ENCODE measurements at regions not wholly inside any gene's neighbourhood (a gene's known extent, or its start where the extent isn't known, plus 50 kb on each side); places are given as distances from the start of the nearest gene placed in this dataset.

DNA sequence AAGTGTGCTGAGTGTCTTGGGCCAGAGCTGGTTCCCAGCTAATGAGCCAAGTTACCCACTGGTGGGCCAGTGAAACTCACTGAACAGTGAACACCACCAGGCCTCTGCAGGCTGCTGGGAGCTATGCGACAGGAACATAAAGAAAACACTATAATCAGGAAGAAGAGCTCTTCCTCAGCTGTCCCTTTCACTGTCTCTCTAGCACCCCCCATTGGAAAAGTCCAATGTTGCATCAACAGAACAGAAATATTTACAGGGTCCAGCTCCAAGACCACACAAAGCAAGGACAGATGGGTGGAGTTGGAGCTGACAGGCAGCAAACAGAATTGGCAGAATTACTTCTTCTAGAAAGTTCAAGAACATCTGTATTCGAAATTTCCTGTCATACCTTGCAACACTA is 903.6 kb upstream of the TMEM132C start:
- Histone ChIP-seq H3K9me2 (ENCODE audit: low read depth, low read length) (no peaks in the 10 kb centered on the region), H3F3A (ENCODE audit: insufficient read depth, low read length) (no peaks in the 10 kb centered on the region), H3K27ac (ENCODE audit: low read depth, low read length, poor library complexity, severe bottlenecking) (no peak overlapping the region), H3K9me3 (ENCODE audit: low read length) (no peaks in the 10 kb centered on the region), H3K27me3 (ENCODE audit: insufficient read depth, low read length) (no peaks in the 10 kb centered on the region), H2AFZ (ENCODE audit: low read length) (no peak overlapping the region), H3K4me3 (ENCODE audit: low read depth, low read length, poor library complexity, severe bottlenecking) (no peak overlapping the region), H4K20me1 (ENCODE audit: insufficient read depth, low read length) (no peaks in the 10 kb centered on the region), H3K79me2 (ENCODE audit: insufficient read depth, low read length) (no peaks in the 10 kb centered on the region), H3K4me2 (ENCODE audit: low read length) (no peak overlapping the region), H3K9ac (ENCODE audit: low read length) (no peak overlapping the region), H3K36me3 (ENCODE audit: insufficient read depth, low read length) (no peaks in the 10 kb centered on the region), H3K4me1 (ENCODE audit: insufficient read depth, low read length, severe bottlenecking) (no peaks in the 10 kb centered on the region)
- TF ChIP-seq, protein P1, sequence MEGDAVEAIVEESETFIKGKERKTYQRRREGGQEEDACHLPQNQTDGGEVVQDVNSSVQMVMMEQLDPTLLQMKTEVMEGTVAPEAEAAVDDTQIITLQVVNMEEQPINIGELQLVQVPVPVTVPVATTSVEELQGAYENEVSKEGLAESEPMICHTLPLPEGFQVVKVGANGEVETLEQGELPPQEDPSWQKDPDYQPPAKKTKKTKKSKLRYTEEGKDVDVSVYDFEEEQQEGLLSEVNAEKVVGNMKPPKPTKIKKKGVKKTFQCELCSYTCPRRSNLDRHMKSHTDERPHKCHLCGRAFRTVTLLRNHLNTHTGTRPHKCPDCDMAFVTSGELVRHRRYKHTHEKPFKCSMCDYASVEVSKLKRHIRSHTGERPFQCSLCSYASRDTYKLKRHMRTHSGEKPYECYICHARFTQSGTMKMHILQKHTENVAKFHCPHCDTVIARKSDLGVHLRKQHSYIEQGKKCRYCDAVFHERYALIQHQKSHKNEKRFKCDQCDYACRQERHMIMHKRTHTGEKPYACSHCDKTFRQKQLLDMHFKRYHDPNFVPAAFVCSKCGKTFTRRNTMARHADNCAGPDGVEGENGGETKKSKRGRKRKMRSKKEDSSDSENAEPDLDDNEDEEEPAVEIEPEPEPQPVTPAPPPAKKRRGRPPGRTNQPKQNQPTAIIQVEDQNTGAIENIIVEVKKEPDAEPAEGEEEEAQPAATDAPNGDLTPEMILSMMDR (IDR thresholded peaks at IDR 0.05; ENCODE audit: low read length): peak; percentile 33; the same call in 1 of the 2 replicates
- no peak for TF ChIP-seq EZH2 (IDR thresholded peaks at IDR 0.05; ENCODE audit: borderline replicate concordance, low read length)

DNA sequence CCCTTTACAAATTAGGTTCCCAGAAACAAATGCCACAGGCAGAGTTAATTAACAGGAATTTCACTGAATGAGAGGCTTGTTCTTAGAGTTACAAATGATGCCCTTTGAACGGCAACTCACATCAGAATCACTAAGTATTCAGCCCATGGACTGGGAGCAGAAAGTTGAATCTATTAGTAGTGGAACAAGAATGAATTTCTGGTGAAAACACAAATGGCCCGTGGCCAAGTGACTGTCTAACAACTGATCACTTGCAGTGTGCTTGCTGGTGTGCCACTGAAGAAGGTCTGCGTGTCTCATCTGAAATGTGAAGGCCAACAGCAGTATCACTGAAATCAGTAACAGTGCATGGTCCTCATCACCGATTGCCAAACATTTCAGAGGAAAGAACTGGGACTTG is 893.4 kb upstream of the TMEM132C start:
- no peak overlapping the region for H2AFZ ChIP-seq (ENCODE audit: low read length)
- H3K9me2 ChIP-seq (ENCODE audit: low read depth, low read length): no peaks in the 10 kb centered on the region
- no peak overlapping the region for H3K4me3 ChIP-seq (ENCODE audit: low read depth, low read length, poor library complexity, severe bottlenecking)
- no peak overlapping the region for H3K9ac ChIP-seq (ENCODE audit: low read length)
- no peaks in the 10 kb centered on the region for H3K4me1 ChIP-seq (ENCODE audit: insufficient read depth, low read length, severe bottlenecking)
- TF ChIP-seq, protein P1 (IDR thresholded peaks at IDR 0.05; ENCODE audit: low read length): no peak
- TF ChIP-seq EZH2 (IDR thresholded peaks at IDR 0.05; ENCODE audit: borderline replicate concordance, low read length): no peak
- no peaks in the 10 kb centered on the region for H3K36me3 ChIP-seq (ENCODE audit: insufficient read depth, low read length)
- no peak overlapping the region for H3K27ac ChIP-seq (ENCODE audit: low read depth, low read length, poor library complexity, severe bottlenecking)
- no peaks in the 10 kb centered on the region for H3K9me3 ChIP-seq (ENCODE audit: low read length)
- no peak overlapping the region for H3K4me2 ChIP-seq (ENCODE audit: low read length)
- H3K79me2 ChIP-seq (ENCODE audit: insufficient read depth, low read length): no peaks in the 10 kb centered on the region
- no peaks in the 10 kb centered on the region for H4K20me1 ChIP-seq (ENCODE audit: insufficient read depth, low read length)
- no peaks in the 10 kb centered on the region for H3K27me3 ChIP-seq (ENCODE audit: insufficient read depth, low read length)
- no peaks in the 10 kb centered on the region for H3F3A ChIP-seq (ENCODE audit: insufficient read depth, low read length)

DNA sequence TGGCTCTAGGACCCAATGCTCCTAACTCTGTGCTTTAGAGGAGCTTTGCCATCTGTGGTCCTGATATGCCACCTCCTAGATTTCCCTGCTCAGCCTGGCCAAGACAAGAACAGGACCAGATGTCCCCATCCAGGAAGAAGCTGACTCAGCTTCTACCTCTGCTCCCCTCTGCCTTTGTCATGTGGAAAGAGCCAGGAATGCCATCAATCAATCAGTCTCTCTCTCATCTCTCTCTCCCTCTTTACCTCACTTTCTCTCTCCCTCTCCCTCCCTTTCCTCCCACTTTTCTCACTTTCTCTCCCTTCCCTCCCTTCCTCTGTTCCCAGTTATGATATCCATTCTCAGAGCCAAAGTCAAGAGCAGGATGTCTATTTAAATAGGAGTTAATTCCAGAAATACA is 892.5 kb upstream of the TMEM132C start:
- H4K20me1 ChIP-seq (ENCODE audit: insufficient read depth, low read length): no peaks in the 10 kb centered on the region
- no peak for TF ChIP-seq EZH2 (IDR thresholded peaks at IDR 0.05; ENCODE audit: borderline replicate concordance, low read length)
- TF ChIP-seq, protein P1 (IDR thresholded peaks at IDR 0.05; ENCODE audit: low read length): no peak
- H3K4me3 ChIP-seq (ENCODE audit: low read depth, low read length, poor library complexity, severe bottlenecking): no peak overlapping the region
- no peaks in the 10 kb centered on the region for H3K36me3 ChIP-seq (ENCODE audit: insufficient read depth, low read length)
- H3K27me3 ChIP-seq (ENCODE audit: insufficient read depth, low read length): no peaks in the 10 kb centered on the region
- H3K4me1 ChIP-seq (ENCODE audit: insufficient read depth, low read length, severe bottlenecking): no peaks in the 10 kb centered on the region
- no peak overlapping the region for H3K27ac ChIP-seq (ENCODE audit: low read depth, low read length, poor library complexity, severe bottlenecking)
- H3K9me3 ChIP-seq (ENCODE audit: low read length): no peaks in the 10 kb centered on the region
- H3K9ac ChIP-seq (ENCODE audit: low read length): no peak overlapping the region
- H3K4me2 ChIP-seq (ENCODE audit: low read length): no peak overlapping the region
- no peaks in the 10 kb centered on the region for H3K79me2 ChIP-seq (ENCODE audit: insufficient read depth, low read length)
- H2AFZ ChIP-seq (ENCODE audit: low read length): no peak overlapping the region
- H3F3A ChIP-seq (ENCODE audit: insufficient read depth, low read length): no peaks in the 10 kb centered on the region
- H3K9me2 ChIP-seq (ENCODE audit: low read depth, low read length): no peaks in the 10 kb centered on the region
